ENCODE measurements at regions not wholly inside any gene's neighbourhood (a gene's known extent, or its start where the extent isn't known, plus 50 kb on each side); places are given as distances from the start of the nearest gene placed in this dataset.

- TF ChIP-seq, protein P1, sequence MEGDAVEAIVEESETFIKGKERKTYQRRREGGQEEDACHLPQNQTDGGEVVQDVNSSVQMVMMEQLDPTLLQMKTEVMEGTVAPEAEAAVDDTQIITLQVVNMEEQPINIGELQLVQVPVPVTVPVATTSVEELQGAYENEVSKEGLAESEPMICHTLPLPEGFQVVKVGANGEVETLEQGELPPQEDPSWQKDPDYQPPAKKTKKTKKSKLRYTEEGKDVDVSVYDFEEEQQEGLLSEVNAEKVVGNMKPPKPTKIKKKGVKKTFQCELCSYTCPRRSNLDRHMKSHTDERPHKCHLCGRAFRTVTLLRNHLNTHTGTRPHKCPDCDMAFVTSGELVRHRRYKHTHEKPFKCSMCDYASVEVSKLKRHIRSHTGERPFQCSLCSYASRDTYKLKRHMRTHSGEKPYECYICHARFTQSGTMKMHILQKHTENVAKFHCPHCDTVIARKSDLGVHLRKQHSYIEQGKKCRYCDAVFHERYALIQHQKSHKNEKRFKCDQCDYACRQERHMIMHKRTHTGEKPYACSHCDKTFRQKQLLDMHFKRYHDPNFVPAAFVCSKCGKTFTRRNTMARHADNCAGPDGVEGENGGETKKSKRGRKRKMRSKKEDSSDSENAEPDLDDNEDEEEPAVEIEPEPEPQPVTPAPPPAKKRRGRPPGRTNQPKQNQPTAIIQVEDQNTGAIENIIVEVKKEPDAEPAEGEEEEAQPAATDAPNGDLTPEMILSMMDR (conservative IDR thresholded peaks at IDR 0.05 in 1 of 2, IDR thresholded peaks at IDR 0.05 in 1 of 2; ENCODE audit: low read depth in 1 of 2, low read length in 2 of 2), result no peak
- TF ChIP-seq EZH2 (IDR thresholded peaks at IDR 0.05; ENCODE audit: low read length, missing control alignments), result no peak
These were observed 419.5 kb downstream of the CD83 start for GRCh38 chr6:14537030-14537429.
